NCI-H2107 treated with DMSO at 0.1 percent for 48 hours (cell line): ENCODE measurements at regions not wholly inside any gene's neighbourhood (a gene's known extent, or its start where the extent isn't known, plus 50 kb on each side); places are given as distances from the start of the nearest gene placed in this dataset.

ENCODE experiments used
- DNase-seq: peaks from one replicate; lab custom pipeline; 2025; ENCODE audit not compliant: unreplicated experiment; lab: John Stamatoyannopoulos, UW

DNA sequence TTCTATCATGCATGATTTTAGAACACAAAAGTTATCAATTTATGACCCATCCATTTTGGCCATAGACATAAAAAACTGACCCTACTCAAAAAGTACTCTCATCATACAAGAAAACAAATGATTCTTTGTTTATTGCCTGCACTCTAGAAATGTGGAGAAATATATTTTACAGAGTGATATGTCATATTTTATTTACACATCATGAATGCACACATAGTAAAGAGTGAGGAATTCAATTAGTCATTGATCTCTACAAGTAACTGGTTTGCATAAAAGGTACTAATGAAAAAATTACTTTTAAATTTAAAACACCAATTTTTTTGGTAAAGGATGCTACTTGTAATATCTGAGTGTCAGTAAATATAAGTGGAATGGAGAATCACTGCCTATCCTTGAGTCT lies 242.5 kb upstream of the FAT4 start:
- no peak for DNase-seq

- DNase-seq: no peak
These were observed 243.9 kb upstream of the FAT4 start for GRCh38 chr4:125070861-125071260.

- DNase-seq: no peak
These were observed 252.4 kb upstream of the FAT4 start for GRCh38 chr4:125062115-125063050.

- no peak for DNase-seq
These were observed 254.4 kb upstream of the FAT4 start for GRCh38 chr4:125060376-125060775.

DNA sequence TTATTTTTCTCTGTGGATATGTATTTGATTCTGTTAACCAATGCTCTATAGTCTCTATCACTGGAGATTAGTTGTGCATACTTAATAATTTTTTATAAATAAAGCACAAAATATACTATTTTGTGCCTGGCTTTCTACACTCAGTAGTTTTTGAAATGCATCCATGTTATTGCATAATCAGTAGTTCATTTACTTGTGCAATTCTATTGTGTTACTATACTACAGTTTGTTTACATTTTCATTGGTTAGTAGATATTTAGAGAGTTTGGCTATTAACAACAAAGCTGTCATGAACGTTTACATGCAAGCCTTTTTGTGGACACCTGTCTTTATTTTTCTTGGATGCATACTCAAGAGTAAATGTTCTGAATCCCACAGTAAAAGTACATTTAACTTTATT lies 265.0 kb upstream of the FAT4 start:
- peak; percentile 20 for DNase-seq

- DNase-seq: no peak
These were observed 269.4 kb upstream of the FAT4 start for GRCh38 chr4:125045311-125045710.

- no peak for DNase-seq
These were observed 269.9 kb upstream of the FAT4 start for GRCh38 chr4:125044886-125045285.

DNA sequence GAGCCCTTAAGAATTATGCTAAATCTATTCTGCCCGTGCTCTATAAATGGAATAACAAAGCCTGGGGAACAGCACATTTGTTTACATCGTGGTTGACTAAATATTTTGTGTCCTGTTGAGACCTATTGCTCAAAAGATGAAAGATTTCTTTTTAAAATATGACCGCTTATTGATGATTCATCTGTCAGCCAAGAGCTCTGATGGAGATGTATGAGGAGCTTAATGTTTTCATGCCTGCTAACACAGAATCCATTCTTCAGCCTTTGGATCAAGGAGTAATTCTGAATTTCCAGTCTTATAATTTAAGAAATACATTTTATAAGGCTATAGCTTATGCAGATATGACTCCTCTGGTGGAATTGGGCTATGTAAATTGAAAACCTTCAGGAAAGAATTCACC lies 271.3 kb upstream of the FAT4 start:
- no peak for DNase-seq

- DNase-seq: no peak
These were observed 272.7 kb upstream of the FAT4 start for GRCh38 chr4:125042041-125042440.

GRCh38 chr4:125041372-125041930 lies 273.3 kb upstream of the FAT4 start:
- no peak for DNase-seq

DNA sequence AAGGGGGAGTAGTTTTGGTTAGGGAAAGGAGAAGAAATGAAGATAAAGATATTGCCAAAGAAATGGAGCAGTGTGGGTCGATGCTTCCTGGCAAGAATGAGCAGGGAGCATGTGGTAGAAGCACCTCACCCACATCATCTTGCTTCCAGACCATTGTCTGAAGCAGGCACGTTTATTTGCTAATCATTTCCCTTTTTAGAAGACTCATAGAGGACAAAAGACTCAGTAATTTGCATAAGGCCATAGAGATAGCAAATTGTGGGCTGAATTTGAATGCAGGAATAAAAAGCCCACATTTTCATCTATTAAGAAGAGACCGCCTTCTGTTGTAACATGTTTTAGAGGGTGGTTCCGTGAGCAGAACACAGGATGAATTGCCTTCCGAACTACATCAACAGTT lies 275.2 kb upstream of the FAT4 start:
- DNase-seq: no peak

GRCh38 chr4:125022855-125023501 lies 291.8 kb upstream of the FAT4 start:
- DNase-seq: no peak

- no peak for DNase-seq
These were observed 293.6 kb upstream of the FAT4 start for GRCh38 chr4:125021189-125021588.

DNA sequence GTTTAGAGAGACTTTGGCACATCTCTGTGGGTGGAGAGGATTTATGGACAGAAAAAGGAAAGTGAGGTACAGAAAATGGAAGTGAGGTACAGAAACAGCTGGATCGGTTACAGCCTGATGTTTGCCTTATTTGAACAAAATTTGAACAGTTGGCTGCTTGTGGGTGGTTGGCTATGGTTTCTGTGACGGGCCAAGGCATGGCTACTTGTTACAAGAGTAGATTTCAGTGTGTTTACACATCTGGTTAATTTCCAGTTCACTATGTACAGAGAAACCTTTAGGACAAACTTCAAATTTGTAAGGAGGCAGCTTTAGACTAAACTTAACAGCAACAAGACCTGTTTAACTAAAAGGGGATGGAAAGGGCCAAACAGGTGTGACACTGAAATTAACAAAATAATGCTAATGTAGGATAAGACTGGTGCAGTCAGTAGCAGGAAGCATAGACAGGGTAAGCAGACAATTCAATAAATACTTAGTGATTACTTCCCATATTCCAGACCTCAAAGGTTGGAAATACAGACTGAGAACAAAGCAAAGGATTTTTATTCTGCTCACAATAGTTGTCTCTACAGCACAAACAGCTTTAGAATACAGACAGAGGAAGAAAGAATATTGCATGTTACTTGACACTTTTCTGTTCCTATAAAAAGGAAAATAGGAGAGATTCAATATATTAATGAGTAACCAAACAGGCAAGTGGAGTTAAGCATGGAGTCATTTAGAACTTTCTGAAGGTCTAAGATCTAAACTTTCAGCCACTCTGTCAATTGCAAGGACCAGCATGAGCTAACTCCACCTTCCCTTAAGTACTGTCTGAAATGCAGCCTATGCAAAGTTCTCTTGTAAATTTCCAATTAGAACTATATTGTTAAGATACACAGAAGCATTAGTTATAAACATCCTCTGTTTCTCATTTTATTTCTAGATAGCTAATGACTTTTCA lies 294.4 kb upstream of the FAT4 start:
- DNase-seq: no peak

- DNase-seq: no peak
These were observed 297.9 kb upstream of the FAT4 start for GRCh38 chr4:125016892-125017299.

GRCh38 chr4:125013891-125014290 lies 300.9 kb upstream of the FAT4 start:
- no peak for DNase-seq

DNA sequence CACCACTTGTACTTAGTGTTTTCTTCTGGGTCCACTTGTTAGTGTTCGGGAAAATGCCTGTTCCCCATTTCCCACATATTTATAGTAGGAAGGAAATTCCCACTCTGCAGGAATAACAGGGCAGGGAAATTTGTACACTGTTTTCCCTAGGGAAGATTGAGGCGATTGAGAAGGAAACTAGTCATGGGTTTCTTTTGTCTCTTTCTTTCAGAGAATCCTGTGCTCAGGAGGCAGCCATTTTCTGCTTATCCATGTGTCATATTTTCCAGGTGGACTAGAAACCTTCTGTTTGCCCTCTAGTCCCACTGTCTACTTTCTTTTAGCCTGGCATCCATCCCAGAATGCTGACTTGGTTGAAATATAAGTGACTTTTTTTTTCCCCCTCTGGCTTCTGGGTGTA lies 299.1 kb upstream of the ANKRD50 start:
- no peak for DNase-seq

DNA sequence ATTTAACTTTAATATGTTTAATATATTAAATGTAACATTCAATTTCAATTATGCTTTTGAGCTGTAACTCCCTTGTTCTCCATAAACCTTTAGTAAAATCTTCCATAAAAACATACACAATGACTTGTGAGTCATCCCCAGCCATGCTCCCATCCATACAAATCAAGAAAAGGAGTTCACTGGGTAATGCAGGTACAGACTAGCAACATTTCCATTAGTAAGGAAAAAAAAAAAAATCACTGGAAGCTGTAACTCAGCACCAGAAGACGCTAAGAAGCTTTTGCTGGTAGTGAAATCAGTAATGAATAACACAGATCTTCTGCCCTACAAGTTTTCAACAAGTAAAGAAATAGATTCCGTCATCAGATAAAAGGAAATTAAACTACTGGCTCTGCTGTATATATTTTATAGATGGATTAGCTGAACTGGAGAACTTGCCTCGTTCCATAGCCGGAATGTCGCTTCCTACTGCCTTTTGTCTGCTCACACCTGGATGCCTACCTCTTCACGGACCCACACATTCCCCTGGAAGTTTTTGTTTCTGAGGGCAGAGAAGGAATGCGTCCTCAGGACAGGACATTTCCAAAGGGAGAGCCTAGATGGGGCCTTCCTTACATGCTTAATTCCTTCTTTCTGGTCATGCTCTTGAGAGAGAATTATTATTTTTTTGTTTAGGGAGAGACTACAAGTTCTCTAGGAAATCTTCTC lies 298.4 kb upstream of the ANKRD50 start:
- DNase-seq: no peak

- no peak for DNase-seq
These were observed 296.1 kb upstream of the ANKRD50 start for GRCh38 chr4:125008676-125009075.

GRCh38 chr4:125004676-125005075 lies 292.1 kb upstream of the ANKRD50 start:
- no peak for DNase-seq
